AG08395 (cell line): ENCODE measurements at regions not wholly inside any gene's neighbourhood (a gene's known extent, or its start where the extent isn't known, plus 50 kb on each side); places are given as distances from the start of the nearest gene placed in this dataset.
"Not testable (repeated sequence)": the region's sequence is repeated elsewhere in the genome, so short reads cannot be mapped to it uniquely, and the experiment has no call there.

Source experiments
- DNase-seq: peaks from one replicate; pipeline ENCODE4 v3.0.0; 2012; ENCODE audit warnings: mixed read lengths, low spot score

GRCh38 chr3:72028307-72028706 is 243.4 kb upstream of the PROK2 start:
- DNase-seq = not testable (repeated sequence)

DNA sequence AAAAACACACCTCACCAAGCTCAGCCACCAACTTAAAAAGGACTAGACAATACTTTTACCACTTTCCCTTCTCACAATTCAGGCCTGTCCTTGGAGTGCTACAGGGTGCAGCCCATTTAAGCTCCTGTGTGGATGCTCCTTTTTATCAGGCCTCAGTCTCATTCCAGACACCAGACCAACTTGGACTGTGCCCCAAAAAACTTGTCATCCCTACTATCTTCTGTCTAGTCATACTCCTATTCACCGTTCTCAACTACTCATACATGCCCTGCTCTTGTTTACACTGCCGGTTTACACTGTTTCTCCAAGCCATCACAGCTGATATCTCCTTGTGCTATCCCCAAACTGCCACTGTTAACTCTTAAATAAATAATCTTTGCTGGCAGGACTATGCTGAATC is 242.8 kb upstream of the PROK2 start:
- not testable (repeated sequence) for DNase-seq

- no peak for DNase-seq
Measured at GRCh38 chr3:72022027-72022426, 237.1 kb upstream of the PROK2 start.

GRCh38 chr3:72021531-72021930 is 236.6 kb upstream of the PROK2 start:
- DNase-seq = no peak

DNA sequence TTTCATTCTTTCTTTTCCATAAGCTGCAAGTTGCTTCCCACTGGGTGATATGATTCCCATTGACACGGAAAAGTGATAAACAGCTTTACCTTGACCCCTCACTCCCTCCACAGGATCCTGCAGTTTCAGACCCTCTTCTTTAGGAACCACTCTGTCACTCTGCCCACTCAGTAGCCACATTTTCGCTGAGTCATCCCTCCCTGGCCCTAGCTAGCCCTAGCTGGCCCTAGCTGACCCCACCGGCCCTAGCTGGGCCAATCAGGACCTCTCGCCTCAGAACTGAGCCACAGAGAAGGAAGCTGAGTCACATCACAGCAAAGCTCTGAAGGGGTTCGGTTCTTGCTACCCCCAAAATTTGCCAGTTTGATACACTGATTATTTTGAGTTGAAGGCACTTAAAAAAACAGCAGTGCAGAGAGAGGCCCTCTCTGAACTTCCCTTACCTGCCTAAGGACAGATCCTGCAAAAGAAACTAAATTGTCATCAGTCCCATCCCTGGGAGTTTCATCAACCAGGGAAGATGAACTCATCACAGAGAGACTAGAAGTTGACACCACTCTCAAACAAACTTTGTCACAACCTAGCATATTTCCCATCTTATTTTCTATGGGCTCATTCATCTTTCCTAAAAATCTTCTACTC is 233.5 kb upstream of the PROK2 start:
- peak; percentile 28 for DNase-seq

- DNase-seq = no peak
Measured at GRCh38 chr3:72017935-72018334, 233.0 kb upstream of the PROK2 start.

- DNase-seq = no peak
Measured at GRCh38 chr3:72017311-72017710, 232.4 kb upstream of the PROK2 start.

DNA sequence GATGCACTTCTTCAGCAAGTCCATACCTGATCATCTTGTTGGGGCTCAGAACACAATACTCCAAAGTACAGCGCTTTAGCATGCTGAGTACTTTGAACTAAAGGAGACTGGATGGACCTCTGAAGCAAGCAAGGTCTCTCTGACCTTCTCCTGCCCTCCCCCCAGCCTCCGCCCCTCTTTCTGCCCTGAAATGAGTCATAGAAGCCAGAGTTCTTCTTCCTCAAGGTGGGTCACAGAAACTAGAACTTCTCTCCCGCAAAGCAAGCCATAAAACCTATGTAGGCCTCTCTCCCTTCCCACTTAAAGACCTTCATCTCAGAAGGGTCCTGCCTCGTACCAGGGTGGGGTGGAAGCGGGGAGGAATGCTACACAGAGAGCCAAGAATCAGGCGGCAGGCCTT is 230.5 kb upstream of the PROK2 start:
- no peak for DNase-seq

GRCh38 chr3:72013084-72013483 is 228.1 kb upstream of the PROK2 start:
- no peak for DNase-seq

- no peak for DNase-seq
Measured at GRCh38 chr3:72012363-72012762, 227.4 kb upstream of the PROK2 start.

- peak; percentile 87 for DNase-seq
Measured at GRCh38 chr3:72011485-72011884, 226.5 kb upstream of the PROK2 start.

- no peak for DNase-seq
Measured at GRCh38 chr3:72009851-72010443, 225.0 kb upstream of the PROK2 start.

- DNase-seq = peak; percentile 34
Measured at GRCh38 chr3:72008226-72008996, 223.5 kb upstream of the PROK2 start.

DNA sequence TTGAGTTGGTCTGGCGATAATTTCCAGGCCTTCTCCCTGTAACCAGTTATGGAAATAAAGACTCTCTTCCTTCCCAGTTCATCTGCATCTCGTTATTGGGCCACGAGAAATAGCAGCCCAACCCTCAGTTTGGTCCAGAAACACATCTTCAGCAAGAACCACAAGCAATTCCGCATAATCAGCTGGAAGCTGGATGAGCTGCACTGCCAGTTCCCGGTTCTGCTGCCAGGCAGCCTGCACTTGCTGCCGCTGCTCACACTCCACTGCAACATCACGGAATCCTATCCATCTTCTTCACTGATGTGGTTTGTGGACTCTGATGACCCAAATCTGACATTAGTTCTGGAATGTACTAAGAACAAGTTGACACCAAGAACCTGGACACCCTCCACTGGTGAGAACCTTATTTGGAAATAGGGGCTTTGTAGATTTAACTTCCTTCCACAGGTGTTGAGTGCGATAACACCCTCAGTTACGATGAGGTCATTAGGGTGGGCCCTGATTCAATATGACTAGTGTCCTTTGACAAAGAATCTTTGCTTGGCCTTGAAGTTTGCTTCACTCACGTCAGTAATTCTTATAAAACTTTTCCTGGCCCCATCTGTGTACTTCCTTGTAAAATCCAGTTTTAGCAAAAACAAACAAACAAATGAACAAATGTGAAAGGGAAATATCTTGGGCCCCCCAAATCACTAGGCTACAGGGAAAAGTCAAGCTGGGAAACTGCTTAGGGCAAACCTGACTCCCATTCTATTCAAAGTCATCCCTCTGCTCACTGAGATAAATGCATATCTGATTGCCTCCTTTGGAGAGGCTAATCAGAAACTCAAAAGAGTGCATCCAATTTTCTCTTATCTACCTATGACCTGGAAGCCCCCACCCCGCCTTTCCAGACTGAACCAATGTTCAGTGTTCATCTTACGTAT is 221.9 kb upstream of the PROK2 start:
- peak; percentile 20 for DNase-seq

DNA sequence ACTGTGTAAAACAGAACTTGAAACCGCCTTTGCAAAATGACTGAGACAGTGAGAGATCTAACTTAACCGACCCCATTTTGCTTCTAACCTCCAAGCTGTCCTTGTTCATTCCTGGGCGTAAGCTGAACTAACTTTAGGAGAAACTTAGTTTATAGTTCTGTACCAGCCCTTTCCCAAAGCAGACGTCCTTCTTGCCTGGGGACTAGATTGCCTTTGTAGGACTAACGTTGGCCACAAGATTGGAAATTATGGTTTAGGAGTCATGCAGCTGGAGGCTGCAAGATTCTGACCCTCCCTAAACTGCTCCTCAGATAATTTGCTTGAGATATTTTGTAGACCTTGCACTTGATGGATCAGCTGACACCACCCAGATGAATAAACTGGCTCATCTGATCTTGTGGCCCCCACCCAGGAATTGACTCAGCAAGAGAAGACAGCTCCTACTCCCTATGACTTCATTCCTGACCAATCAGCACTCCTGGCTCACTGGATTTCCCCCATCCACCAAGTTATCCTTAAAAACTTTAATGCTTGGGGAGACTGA is 219.9 kb upstream of the PROK2 start:
- peak; percentile 23 for DNase-seq

DNA sequence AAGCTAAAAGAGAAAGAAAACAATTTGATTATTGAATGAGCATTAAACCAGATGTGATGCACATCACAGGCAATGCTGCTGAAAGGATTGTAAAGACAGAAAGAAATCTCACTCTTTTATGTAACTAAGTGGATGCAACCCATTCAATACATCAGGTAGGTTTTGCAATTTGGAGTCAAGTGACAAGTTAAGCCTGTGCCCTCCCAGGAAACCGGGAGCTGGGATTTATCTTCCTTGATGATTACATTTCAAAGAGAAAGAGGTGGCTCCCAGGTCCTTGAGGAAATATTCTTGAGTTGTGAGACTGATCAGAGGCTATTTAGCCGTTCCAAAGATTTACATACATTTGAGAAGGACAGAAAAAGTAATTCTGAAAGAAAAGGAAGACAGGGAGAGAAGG is 219.0 kb upstream of the PROK2 start:
- DNase-seq = no peak

DNA sequence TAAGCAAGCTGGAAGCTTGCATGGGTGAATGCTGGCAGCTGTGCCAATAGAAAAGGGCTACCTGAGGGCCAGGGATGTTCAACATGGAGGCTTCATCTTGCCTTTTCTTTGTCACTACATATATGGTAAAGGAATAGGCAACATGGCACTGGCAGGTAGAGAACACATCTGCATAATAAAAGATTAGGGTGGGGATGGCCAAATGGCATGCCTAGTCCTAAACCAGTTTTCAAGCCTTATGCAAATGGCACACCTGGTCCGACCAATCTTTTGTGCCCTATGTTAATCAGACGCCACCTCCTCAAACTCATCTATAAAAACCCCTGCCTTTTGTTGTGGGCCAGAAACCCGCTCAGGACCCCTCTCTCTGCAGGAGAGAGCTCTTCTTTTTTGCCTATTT is 216.8 kb upstream of the PROK2 start:
- DNase-seq = no peak

DNA sequence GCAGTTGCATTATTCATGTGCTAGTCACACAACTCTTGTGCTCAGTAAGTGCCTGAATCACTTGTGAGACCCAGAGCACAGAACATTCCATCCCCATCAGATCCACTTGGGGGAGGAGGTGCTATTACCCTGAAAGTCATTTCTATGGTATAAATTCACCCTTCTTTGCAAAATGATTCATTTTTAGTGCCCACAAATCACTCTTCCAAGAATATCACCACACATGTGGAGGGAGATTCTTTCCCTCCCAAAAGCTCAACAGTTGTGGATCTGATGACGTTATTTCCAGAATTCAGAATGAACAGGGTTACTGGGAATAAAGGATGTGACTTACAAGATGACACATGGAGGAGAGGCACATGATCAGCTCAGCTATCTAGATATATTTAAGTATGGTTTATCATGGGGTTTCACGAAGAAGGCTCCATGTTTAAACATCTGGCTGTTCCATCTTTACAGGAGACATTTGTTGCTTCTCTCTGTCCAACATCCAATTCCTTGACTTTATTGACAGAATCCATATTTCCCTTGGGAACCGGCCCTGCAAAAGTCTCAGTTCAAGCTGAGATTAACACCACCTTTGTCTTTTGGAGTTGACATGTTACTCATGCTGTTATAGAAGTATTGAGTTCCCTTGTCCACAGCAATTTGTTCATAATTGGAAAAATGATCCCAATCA is 214.2 kb upstream of the PROK2 start:
- DNase-seq = peak; percentile 95

DNA sequence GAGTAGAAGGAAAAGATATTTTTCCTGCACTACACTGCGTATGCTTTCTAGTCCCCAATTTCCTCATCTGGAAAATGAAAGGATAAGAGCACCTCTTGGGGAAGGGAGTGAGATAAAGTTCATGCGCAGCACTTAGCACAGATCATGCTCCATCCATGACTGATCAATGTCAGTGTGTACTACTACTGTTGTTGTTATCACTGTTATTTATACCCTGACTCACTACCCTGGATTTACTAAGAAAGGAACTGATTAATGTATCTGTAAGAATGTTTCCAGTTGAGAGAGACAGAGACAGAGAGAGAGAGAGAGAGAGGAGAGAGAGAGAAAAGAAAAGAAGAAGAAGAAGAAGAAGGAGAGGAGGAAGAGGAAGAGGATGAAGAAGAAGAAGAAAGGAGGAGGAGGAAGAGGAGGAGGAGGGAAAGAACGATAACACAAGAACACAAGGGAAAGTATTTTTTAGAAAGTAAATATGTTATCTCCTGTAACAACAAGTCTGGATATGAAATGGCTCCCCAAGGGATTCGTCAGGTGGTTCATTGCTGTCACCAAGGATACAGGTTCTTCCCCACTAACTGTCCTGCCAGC is 212.2 kb upstream of the PROK2 start:
- DNase-seq = no peak

DNA sequence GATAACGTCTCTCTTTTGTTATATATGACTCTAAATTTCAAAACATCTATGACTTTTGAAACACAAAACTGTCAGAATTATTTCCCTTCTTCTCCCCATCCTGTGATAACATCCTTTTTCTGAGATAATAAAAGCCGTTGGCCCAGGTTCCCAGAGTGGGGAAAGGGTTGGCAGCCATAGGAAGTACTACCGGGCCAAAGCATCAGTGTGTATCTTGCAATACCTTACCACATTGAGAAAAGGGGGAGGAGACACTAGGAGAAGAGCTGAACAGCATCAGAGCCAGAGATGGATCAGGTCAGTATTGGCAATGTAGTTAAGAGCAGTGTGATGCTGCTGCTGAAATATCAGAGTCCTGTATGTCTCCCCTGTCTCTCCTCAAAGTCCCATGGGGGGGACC is 210.0 kb upstream of the PROK2 start:
- DNase-seq = no peak

DNA sequence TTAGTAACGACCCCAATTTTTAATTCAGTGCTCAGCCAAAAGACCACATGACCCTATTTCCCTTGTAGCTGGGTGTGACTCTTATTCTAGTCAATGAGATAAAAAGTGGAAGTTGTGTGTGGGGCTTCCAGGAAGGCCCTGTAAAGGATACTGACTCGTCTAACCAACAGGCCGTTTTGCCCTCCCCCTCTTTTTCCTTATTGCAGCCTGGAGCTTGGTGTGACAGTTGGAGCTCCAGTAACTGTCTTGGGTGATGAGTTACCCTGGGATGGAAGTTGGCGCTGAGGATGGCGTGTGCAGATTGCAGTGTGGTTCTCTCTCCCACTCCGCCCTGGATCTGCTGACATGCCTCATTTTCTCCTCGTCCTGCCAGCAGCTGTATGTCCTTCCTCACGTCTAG is 209.3 kb upstream of the PROK2 start:
- no peak for DNase-seq
